ENCODE measurements at regions not wholly inside any gene's neighbourhood (a gene's known extent, or its start where the extent isn't known, plus 50 kb on each side); places are given as distances from the start of the nearest gene placed in this dataset.
"Not testable (repeated sequence)": the region's sequence is repeated elsewhere in the genome, so short reads cannot be mapped to it uniquely, and the experiment has no call there.

- no peak for DNase-seq
These were observed 656.3 kb downstream of the ETNK1 start for GRCh38 chr12:23281295-23281694.

GRCh38 chr12:23282701-23283100, 657.7 kb downstream of the ETNK1 start:
- no peak for DNase-seq

DNA sequence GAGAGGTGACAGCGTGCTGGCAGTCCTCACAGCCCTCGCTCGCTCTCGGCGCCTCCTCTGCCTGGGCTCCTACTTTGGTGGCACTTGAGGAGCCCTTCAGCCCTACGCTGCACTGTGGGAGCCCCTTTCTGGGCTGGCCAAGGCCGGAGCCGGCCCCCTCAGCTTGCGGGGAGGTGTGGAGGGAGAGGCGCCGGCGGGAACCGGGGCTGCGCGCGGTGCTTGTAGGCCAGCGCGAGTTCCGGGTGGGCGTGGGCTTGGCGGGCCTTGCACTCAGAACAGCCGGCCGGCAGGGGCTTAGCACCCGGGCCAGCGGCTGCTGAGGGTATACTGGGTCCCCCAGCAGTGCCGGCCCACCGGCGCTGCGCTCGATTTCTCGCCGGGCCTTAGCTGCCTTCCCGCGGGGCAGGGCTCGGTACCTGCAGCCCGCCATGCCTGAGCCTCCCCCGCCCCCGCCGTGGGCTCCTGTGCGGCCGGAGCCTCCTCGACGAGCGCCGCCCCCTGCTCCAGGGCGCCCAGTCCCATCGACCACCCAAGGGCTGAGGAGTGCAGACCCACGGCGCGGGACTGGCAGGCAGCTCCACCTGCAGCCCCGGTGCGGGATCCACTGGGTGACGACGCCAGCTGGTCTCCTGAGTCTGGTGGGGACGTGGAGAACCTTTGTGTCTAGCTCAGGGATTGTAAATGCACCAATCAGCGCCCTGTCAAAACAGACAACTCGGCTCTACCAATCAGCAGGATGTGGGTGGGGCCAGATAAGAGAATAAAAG, 661.0 kb downstream of the ETNK1 start:
- DNase-seq: not testable (repeated sequence)

GRCh38 chr12:23290627-23291330, 658.7 kb downstream of the SOX5 start:
- no peak for DNase-seq

DNA sequence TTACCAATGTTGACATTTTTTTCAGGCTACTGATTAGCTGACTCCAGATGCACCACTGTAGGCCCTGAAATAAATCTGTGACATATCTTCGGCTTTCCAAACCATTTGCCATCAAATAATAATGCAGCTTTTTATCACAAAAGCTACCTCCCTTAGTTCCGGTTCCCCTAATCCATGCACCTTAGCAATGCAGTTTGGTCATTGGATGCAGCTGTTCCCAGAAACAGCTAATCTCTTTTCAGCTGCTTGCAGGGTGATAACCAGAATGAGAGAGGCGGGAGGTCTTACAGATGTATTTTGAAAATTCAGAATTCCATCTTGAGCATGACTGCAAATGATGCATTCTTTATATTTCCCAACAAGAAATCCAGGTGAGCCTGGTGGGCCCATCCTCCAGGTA, 646.2 kb downstream of the SOX5 start:
- no peak for DNase-seq

DNA sequence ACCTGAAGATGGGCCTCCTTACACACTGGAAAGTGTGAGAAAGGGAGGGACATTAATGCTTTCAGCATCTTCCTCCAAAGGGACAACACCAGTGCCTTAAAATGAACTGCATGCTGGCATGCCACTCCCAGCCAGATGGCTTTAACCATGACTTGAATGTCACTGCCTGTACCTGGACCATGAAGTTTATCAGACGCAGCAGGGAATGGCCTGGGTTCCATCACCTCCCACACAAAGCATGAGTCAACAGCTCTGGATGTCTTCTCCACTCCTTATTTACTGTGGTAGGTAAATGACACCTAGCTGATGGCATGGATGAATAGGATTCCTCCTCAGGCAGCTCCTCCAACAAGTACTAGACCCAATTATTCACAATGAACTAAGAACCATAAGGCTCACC, 645.6 kb downstream of the SOX5 start:
- no peak for DNase-seq

GRCh38 chr12:23333938-23334337, 615.5 kb downstream of the SOX5 start:
- DNase-seq: no peak

DNA sequence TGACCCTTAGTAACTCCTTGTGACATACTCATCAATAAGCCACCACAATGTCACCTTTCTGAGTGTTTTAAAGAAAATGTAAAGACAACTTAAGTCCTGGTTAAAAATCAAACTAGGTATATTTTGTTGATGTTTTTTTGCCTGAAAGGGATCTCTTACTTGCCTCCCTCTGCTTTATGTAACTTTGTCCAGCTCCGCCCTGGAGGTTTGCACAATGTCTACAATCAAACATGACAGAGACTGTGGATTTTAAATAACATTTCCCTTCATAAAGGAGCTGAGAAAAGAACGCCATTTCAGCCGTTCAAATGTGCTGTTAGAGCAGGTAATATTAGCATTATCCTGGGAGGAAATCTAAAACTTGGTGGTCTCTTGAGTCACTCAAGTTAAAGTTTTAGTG, 613.9 kb downstream of the SOX5 start:
- no peak for DNase-seq

GRCh38 chr12:23337213-23337612, 612.3 kb downstream of the SOX5 start:
- DNase-seq: no peak

DNA sequence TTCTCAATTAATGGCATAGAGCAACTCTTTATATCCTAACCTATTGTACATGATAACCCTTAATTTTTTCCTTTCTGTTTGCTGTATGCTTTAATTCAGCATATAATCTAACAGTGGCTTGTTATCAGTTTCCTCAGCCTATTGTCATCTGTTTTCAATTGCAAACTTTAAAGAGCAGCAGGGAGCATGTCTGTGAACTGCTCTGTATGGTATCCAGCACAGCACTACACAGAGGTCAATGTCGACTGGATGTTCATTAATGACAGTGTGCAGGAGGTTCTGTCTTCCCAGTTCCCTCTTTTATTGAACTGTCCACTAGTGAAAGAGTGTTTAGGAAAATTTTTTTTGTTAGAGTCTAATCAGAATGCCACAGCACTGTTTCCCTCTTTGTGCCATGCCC, 609.1 kb downstream of the SOX5 start:
- DNase-seq: no peak

DNA sequence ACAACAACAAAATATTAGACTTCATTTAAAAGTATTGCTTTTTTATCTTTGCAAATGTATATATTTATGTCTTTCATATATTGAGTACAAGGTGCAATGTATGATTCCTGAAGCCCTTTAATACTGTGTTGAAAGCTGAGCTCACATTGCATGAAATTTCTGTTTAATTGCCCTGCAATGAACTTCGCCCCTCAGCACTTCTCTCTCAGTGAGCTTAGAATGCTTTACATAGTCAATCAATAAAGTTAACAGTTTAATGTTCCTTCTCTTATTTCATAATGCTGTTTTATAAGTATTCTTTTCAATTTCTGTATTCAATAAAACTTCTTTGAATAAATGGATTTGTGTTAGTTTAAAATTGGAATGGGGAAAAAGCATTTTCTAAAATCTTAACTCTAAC, 607.1 kb downstream of the SOX5 start:
- DNase-seq: no peak

DNA sequence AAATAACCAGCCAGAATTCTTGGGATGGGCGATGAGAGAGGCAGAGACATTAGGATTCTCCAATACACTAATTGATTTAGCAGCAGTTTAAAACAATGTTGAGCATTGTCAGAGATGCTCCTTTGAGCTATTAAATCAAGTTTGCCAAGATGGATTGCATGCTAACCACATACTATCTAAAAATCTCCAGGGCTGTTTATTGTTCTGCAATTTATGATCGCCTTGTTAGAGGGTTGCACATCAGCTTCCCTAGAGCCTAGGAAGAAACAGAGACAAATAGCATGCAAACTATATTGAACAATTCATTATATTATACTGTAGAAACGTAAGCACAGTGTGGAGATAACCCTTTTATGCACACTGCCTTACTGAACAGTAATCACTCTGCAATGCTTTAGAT, 599.9 kb downstream of the SOX5 start:
- no peak for DNase-seq

GRCh38 chr12:23350808-23351207, 598.7 kb downstream of the SOX5 start:
- no peak for DNase-seq

DNA sequence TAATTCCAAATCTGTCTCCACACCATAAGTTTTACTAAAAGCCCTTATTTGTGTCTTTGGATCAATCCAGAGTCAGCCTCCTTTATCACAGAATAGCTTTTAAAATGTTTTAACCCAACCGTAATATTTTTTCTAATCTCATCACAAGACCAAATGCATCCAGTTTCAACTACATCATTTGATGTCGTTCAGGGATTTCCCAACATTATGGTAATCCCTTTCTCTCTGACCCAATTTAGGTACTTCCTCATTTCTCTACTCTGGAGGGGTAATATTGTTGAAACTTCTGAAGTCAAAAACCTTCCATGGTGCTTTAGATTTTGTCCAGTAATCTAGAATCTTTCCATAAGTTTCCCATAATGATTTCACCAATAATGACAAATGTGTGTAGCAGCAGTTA, 596.8 kb downstream of the SOX5 start:
- no peak for DNase-seq

DNA sequence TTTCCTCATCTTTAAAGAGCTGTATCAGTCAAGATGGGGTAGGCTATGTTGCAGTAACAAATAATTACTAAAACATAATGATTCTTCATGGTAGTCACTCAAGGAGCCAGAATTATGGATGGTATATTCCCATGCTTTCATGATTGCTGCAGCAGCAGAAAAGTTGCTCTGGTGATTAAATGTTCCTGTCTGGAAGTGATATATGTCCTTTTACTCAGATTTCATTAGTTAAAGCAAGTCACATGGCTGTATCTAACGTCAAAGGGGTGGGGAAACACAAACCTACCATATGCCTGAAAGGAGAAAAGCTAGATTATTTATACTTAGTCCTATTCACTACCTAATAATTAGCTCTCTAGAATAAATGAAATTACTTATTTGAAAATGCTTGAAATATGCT, 594.7 kb downstream of the SOX5 start:
- no peak for DNase-seq

DNA sequence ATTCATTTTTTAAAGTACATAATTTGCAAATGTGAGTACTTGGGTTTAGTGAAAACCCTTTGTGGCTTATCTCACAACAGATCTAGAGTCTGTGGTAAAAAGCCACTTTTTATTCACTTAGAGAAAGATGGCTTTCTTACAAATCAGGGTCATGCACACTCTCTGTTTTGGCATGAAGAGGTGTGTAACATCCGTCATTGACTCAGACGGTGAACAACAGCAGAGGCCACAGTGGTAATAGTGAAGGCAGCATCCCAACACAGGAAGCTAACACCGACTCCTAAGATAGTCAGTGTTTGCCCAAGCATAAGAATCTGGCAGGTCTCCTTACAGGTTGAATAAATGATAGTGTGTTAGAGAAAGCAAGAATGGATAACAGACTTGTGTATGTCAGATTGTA, 593.0 kb downstream of the SOX5 start:
- DNase-seq: no peak

GRCh38 chr12:23356927-23357708, 592.4 kb downstream of the SOX5 start:
- no peak for DNase-seq

GRCh38 chr12:23359975-23360701, 589.3 kb downstream of the SOX5 start:
- DNase-seq: no peak

DNA sequence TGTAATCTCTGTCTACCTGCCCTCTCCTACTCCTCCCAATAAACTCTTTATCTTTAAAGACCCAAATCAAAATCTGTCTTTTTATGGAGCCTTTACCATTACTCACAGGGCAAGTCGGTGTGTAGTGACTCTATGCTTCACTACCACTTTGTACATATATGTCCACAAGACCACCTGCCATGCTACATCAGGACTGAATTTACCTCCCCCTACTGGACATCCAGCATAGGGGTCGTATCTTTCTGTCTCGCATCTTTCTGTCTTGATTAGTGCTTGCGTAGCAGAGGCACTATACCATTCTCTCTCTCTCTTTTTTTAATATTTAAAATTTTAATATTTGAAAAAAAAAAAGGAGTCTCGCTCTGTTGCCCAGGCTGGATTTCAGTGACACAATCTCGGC, 587.5 kb downstream of the SOX5 start:
- no peak for DNase-seq

DNA sequence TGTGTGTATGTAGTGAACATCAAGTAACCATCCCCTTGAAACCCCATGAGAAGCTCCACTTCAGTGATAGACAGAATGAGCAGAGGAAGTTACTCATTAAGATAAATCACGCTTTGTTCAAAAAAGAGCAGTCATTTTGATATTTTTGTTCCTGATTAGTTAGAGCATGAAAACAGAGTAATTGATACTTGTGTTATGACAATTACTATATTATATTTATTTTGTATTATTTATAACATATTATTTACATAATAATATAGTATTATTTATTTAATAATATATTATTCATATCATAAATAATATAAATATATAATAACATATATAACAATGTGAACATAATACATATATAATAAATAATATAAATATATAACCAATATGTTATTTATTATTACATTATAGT, 580.9 kb downstream of the SOX5 start:
- DNase-seq: no peak

GRCh38 chr12:23375621-23376020, 573.8 kb downstream of the SOX5 start:
- DNase-seq: no peak

DNA sequence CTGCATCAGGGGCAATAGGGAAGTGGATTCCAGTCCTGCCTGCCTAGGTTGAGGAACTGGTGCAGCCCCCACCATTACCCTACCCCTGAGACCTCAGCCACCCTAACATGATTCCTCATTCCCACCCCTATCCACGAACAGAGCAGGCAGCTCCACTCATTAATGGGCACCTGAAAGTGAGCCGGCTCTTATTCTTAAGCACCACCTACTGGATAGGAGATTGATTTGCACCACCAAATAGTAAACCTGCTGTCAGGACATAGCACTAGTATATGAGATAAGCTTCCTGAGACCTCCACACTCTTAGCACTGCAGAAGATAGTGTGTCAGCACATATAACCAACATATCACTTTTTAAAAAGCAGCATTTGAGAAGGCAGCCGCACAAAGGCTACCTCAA, 573.2 kb downstream of the SOX5 start:
- no peak for DNase-seq

GRCh38 chr12:23380419-23381100, 568.9 kb downstream of the SOX5 start:
- DNase-seq: no peak
